Smooth muscle cell (in vitro differentiated cells): ENCODE measurements at regions not wholly inside any gene's neighbourhood (a gene's known extent, or its start where the extent isn't known, plus 50 kb on each side); places are given as distances from the start of the nearest gene placed in this dataset.
A peak's percentile ranks its signal among the peaks of the same experiment; 100 is the strongest.

Experiments
- DNase-seq: peaks from one replicate; lab custom pipeline; 2025; ENCODE audit not compliant: unreplicated experiment; lab: John Stamatoyannopoulos, UW
- H2AFZ ChIP-seq: fragments of 200-600 bp; sonication (generic); 2 replicates; pipeline ENCODE4 v1.6.0; 2016; ENCODE audit warnings: antibody characterized with exemption, low read depth, mild to moderate bottlenecking
- H3F3A ChIP-seq: fragments of 200-600 bp; sonication (generic); 2 replicates; pipeline ENCODE4 v1.6.0; 2017; ENCODE audit warnings: antibody characterized with exemption, low read depth
- H3K27ac ChIP-seq: fragments of 200-600 bp; sonication (generic); 2 replicates; pipeline ENCODE4 v1.5.1; 2016; ENCODE audit warnings: low read depth, mild to moderate bottlenecking
- H3K27me3 ChIP-seq: fragments of 200-600 bp; sonication (generic); 2 replicates; pipeline ENCODE4 v1.6.1; 2016; ENCODE audit warnings: low read depth, mild to moderate bottlenecking
- H3K36me3 ChIP-seq: fragments of 200-600 bp; sonication (generic); 2 replicates; pipeline ENCODE4 v1.5.1; 2016; ENCODE audit warnings: low read depth
- H3K4me1 ChIP-seq: fragments of 200-600 bp; sonication (generic); 2 replicates; pipeline ENCODE4 v1.5.1; 2016; ENCODE audit warnings: low read depth
- H3K4me2 ChIP-seq: fragments of 200-600 bp; sonication (generic); 2 replicates; pipeline ENCODE4 v1.6.0; 2016; ENCODE audit warnings: mild to moderate bottlenecking
- H3K4me3 ChIP-seq: fragments of 200-600 bp; sonication (generic); 2 replicates; pipeline ENCODE4 v1.5.1; 2016; ENCODE audit warnings: mild to moderate bottlenecking
- H3K79me2 ChIP-seq: fragments of 200-600 bp; sonication (generic); 2 replicates; pipeline ENCODE4 v1.6.0; 2016; ENCODE audit warnings: low read depth, mild to moderate bottlenecking
- H3K9ac ChIP-seq: fragments of 200-600 bp; sonication (generic); 2 replicates; pipeline ENCODE4 v1.6.0; 2016; ENCODE audit warnings: low read depth
- H3K9me3 ChIP-seq: fragments of 200-600 bp; sonication (generic); replicated peaks from 2 replicates; pipeline ENCODE4 v1.5.1; 2016; ENCODE audit warnings: low read depth
- H4K20me1 ChIP-seq: fragments of 200-600 bp; sonication (generic); 2 replicates; pipeline ENCODE4 v1.6.0; 2016; ENCODE audit warnings: low read depth
- CTCF ChIP-seq: fragments of 200-600 bp; sonication (generic); IDR thresholded peaks from 2 replicates; pipeline ENCODE4 v1.5.1; 2017; ENCODE audit warnings: borderline replicate concordance, mild to moderate bottlenecking, antibody characterized with exemption; ENCODE audit not compliant: insufficient read depth, poor library complexity, severe bottlenecking
- WGBS: methylation state at CpG from one replicate; pipeline ENCODE4 v1.1.7; 2016; ENCODE audit warnings: low lambda C conversion rate; 5-methylcytosine and 5-hydroxymethylcytosine counted together

- Histone ChIP-seq H3K4me1 (peaks cover 9% of the 10 kb centered on the region), H3F3A (peaks cover 8% of the 10 kb centered on the region), H3K36me3 (no peaks in the 10 kb centered on the region), H3K4me3 (no peak overlapping the region), H3K4me2 (no peak overlapping the region), H3K27me3 (no peaks in the 10 kb centered on the region), H4K20me1 (no peaks in the 10 kb centered on the region), H2AFZ (no peak overlapping the region), H3K79me2 (no peaks in the 10 kb centered on the region), H3K9ac (no peak overlapping the region), H3K27ac (no peak overlapping the region), H3K9me3 (no peaks in the 10 kb centered on the region)
- 86% methylated on average over 4 of the region's 4 CpGs for WGBS
- no peak for TF ChIP-seq CTCF
- DNase-seq, result no peak
Observed at GRCh38 chr2:48109491-48110204, 203.3 kb upstream of the FBXO11 start.

- H3K36me3 ChIP-seq, result no peaks in the 10 kb centered on the region
- no peaks in the 10 kb centered on the region for H3K27me3 ChIP-seq
- H3K9me3 ChIP-seq, result no peaks in the 10 kb centered on the region
- H4K20me1 ChIP-seq, result no peaks in the 10 kb centered on the region
- TF ChIP-seq CTCF, result no peak
- H3K27ac ChIP-seq, result peak overlapping the region; percentile 79
- H3K4me1 ChIP-seq, result peaks cover 9% of the 10 kb centered on the region
- 55% methylated on average over 4 of the region's 4 CpGs for WGBS
- H3K4me2 ChIP-seq, result peak overlapping the region; percentile 89
- no peak overlapping the region for H3K9ac ChIP-seq
- no peaks in the 10 kb centered on the region for H3K79me2 ChIP-seq
- no peak overlapping the region for H2AFZ ChIP-seq
- peaks cover 8% of the 10 kb centered on the region for H3F3A ChIP-seq
- no peak for DNase-seq
- H3K4me3 ChIP-seq, result no peak overlapping the region
Observed at GRCh38 chr2:48110492-48110891, 204.0 kb upstream of the FOXN2 start.

GRCh38 chr2:48112911-48113680 is 201.4 kb upstream of the FOXN2 start:
- H3K79me2 ChIP-seq, result no peaks in the 10 kb centered on the region
- TF ChIP-seq CTCF, result no peak
- no peaks in the 10 kb centered on the region for H4K20me1 ChIP-seq
- H3K36me3 ChIP-seq, result no peaks in the 10 kb centered on the region
- H2AFZ ChIP-seq, result no peak overlapping the region
- DNase-seq, result peak; percentile 16
- peak overlapping the region; percentile 9 for H3K9ac ChIP-seq
- peaks cover 8% of the 10 kb centered on the region for H3F3A ChIP-seq
- no peaks in the 10 kb centered on the region for H3K27me3 ChIP-seq
- H3K4me1 ChIP-seq, result peaks cover 4% of the 10 kb centered on the region
- H3K27ac ChIP-seq, result peak overlapping the region; percentile 76
- no peaks in the 10 kb centered on the region for H3K9me3 ChIP-seq
- 43% methylated on average over 5 of the region's 5 CpGs for WGBS
- H3K4me3 ChIP-seq, result no peak overlapping the region
- H3K4me2 ChIP-seq, result peak overlapping the region; percentile 44

GRCh38 chr2:48113767-48114166 is 200.7 kb upstream of the FOXN2 start:
- no peak for TF ChIP-seq CTCF
- Histone ChIP-seq H3K4me2 (peak overlapping the region; percentile 44), H3K79me2 (no peaks in the 10 kb centered on the region), H3K27ac (peak overlapping the region; percentile 76), H3K27me3 (no peaks in the 10 kb centered on the region), H3K4me3 (no peak overlapping the region), H3F3A (peaks cover 8% of the 10 kb centered on the region), H3K9ac (peak overlapping the region; percentile 9), H3K4me1 (peaks cover 4% of the 10 kb centered on the region), H3K36me3 (no peaks in the 10 kb centered on the region), H4K20me1 (no peaks in the 10 kb centered on the region), H2AFZ (no peak overlapping the region), H3K9me3 (no peaks in the 10 kb centered on the region)
- WGBS, result 25% methylated on average over 1 of the region's 1 CpG
- no peak for DNase-seq
